ENCODE measurements at regions not wholly inside any gene's neighbourhood (a gene's known extent, or its start where the extent isn't known, plus 50 kb on each side); places are given as distances from the start of the nearest gene placed in this dataset.

DNA sequence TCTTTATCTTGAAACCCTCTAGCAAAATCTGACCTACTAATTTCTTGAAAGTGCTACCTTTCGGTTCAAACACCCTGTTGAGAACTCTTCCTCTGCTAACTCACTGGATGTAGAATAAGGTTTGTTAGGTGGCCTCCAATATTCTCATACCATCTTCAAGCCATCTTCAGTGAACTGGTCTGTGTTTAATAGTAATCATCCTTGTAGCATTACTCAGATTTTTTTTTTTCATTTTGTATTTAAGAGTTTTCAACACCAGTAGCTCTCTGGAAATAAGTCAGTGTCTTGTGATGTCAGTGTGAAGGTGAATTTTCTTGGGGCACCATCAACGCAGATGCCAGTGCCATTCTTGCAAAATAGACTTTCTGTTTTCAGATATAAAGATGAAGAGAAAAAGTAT lies 140.6 kb upstream of the AHI1 start (continued):
- TF ChIP-seq REST (IDR thresholded peaks at IDR 0.05; ENCODE audit: low read depth) (no peak), ZFX (IDR thresholded peaks at IDR 0.05) (no peak)
- TF ChIP-seq, protein P1, sequence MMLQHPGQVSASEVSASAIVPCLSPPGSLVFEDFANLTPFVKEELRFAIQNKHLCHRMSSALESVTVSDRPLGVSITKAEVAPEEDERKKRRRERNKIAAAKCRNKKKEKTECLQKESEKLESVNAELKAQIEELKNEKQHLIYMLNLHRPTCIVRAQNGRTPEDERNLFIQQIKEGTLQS (IDR thresholded peaks at IDR 0.05): no peak
- TF ChIP-seq, protein P2, sequence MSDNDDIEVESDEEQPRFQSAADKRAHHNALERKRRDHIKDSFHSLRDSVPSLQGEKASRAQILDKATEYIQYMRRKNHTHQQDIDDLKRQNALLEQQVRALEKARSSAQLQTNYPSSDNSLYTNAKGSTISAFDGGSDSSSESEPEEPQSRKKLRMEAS (IDR thresholded peaks at IDR 0.05): no peak

DNA sequence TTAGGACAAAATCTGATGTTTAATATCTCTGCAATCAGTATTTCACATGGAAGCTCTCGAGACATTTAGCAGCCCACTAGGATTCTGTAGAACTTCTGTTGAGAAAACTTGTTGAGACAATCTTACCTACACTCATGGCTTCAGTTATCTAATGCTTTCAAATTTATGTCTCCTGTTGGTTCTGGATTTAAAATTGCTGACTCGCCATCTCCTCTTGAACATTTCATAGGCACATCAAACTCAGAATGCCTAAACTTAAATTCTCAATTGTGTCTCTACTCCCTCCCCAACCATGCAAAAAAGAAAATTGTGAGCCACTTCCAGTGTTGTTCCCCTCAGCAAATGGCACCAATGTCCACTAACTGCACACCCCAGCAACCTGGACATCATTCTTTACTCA lies 142.5 kb upstream of the AHI1 start:
- H3K9ac ChIP-seq (ENCODE audit: low read length): no peak overlapping the region
- no TSS peak for BruUV-seq (replicated peaks)
- no peaks in the 10 kb centered on the region for H3K4me1 ChIP-seq (ENCODE audit: control insufficient read depth in 1 of 2, insufficient read depth in 2 of 2, low read length in 2 of 2)
- no peak overlapping the region for H3K4me2 ChIP-seq (ENCODE audit: low read length)
- H4K20me1 ChIP-seq (ENCODE audit: insufficient read depth): no peaks in the 10 kb centered on the region
- CTCF ChIA-PET: no interaction called here
- no peaks in the 10 kb centered on the region for H3K27me3 ChIP-seq (ENCODE audit: insufficient read depth, low read length)
- H3K36me3 ChIP-seq (ENCODE audit: control insufficient read depth in 1 of 2, insufficient read depth in 2 of 2, low read length in 2 of 2): no peaks in the 10 kb centered on the region
- H3K9me2 ChIP-seq (ENCODE audit: insufficient read depth): no peaks in the 10 kb centered on the region
- no peak for ATAC-seq
- no peak for DNase-seq (ENCODE audit: low read depth, low spot score)
- H2AFZ ChIP-seq (ENCODE audit: low read depth, low read length, poor library complexity, severe bottlenecking): no peak overlapping the region
- RAD21 ChIA-PET (ENCODE audit: low non-redundant PET in 1 of 2, low total read pairs in 2 of 2, uncharacterized antibody in 2 of 2, unreplicated experiment in 2 of 2): no interaction called here
- H3K4me3 ChIP-seq (replicated peaks in 1 of 2; ENCODE audit: low read depth in 1 of 2, low read length in 2 of 2): no peak overlapping the region
- TF ChIP-seq, protein P3, sequence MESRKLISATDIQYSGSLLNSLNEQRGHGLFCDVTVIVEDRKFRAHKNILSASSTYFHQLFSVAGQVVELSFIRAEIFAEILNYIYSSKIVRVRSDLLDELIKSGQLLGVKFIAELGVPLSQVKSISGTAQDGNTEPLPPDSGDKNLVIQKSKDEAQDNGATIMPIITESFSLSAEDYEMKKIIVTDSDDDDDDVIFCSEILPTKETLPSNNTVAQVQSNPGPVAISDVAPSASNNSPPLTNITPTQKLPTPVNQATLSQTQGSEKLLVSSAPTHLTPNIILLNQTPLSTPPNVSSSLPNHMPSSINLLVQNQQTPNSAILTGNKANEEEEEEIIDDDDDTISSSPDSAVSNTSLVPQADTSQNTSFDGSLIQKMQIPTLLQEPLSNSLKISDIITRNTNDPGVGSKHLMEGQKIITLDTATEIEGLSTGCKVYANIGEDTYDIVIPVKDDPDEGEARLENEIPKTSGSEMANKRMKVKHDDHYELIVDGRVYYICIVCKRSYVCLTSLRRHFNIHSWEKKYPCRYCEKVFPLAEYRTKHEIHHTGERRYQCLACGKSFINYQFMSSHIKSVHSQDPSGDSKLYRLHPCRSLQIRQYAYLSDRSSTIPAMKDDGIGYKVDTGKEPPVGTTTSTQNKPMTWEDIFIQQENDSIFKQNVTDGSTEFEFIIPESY (IDR thresholded peaks at IDR 0.05; ENCODE audit: extremely low read depth, insufficient replicate concordance, low read length): no peak
- TF ChIP-seq POLR2AphosphoS5 (IDR thresholded peaks at IDR 0.05; ENCODE audit: low read depth, low read length) (no peak), YY1 (IDR thresholded peaks at IDR 0.05; ENCODE audit: extremely low read depth, insufficient replicate concordance, low read depth, low read length) (no peak), EZH2phosphoT487 (IDR thresholded peaks at IDR 0.05; ENCODE audit: borderline replicate concordance) (no peak)
- TF ChIP-seq, protein P4, sequence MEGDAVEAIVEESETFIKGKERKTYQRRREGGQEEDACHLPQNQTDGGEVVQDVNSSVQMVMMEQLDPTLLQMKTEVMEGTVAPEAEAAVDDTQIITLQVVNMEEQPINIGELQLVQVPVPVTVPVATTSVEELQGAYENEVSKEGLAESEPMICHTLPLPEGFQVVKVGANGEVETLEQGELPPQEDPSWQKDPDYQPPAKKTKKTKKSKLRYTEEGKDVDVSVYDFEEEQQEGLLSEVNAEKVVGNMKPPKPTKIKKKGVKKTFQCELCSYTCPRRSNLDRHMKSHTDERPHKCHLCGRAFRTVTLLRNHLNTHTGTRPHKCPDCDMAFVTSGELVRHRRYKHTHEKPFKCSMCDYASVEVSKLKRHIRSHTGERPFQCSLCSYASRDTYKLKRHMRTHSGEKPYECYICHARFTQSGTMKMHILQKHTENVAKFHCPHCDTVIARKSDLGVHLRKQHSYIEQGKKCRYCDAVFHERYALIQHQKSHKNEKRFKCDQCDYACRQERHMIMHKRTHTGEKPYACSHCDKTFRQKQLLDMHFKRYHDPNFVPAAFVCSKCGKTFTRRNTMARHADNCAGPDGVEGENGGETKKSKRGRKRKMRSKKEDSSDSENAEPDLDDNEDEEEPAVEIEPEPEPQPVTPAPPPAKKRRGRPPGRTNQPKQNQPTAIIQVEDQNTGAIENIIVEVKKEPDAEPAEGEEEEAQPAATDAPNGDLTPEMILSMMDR (IDR thresholded peaks at IDR 0.05 in 2 of 3, conservative IDR thresholded peaks at IDR 0.05 in 1 of 3; ENCODE audit: borderline replicate concordance in 1 of 3, insufficient read depth in 1 of 3, low read depth in 2 of 3, low read length in 2 of 3): no peak
- no peak overlapping the region for H3K27ac ChIP-seq (ENCODE audit: low read depth, low read length)
- intact Hi-C loops (cut with micrococcal nuclease): no loop called here
- POLR2A ChIA-PET: no interaction called here
- H3K9me3 ChIP-seq (ENCODE audit: control insufficient read depth in 1 of 2, insufficient read depth in 1 of 2, low read depth in 1 of 2, low read length in 2 of 2): no peaks in the 10 kb centered on the region
- H3K79me2 ChIP-seq (ENCODE audit: insufficient read depth, low read length): no peaks in the 10 kb centered on the region
